ENCODE measurements at regions not wholly inside any gene's neighbourhood (a gene's known extent, or its start where the extent isn't known, plus 50 kb on each side); places are given as distances from the start of the nearest gene placed in this dataset.

DNA sequence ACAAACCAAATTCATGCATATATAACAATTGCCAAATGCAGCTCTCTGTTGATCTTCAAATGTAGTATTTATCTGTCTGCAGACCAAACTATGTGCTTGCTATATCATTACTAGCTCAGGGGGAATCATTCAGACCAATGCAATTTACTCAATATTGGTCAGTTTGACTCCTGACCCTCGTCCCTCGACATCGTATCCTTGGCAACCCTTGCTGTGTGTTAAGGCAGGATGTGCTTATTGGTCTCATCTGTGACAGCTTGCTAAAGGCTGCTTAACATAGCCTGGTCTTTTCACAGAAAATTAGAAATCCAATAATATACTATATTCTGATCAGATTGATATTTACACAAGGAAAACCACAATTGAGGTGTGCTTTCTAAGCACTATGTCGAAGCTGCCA lies 747.1 kb downstream of the GALR1 start:
- DNase-seq = no peak
- Histone ChIP-seq H3K27ac (ENCODE audit: low read depth in 1 of 2, low read length in 2 of 2) (no peak overlapping the region), H3K36me3 (ENCODE audit: control insufficient read depth in 1 of 2, insufficient read depth in 2 of 2, low read length in 1 of 2) (no peaks in the 10 kb centered on the region), H3K4me3 (ENCODE audit: low read length in 2 of 2) (no peak overlapping the region), H3K9me3 (ENCODE audit: control insufficient read depth, low read length) (no peaks in the 10 kb centered on the region), H3K4me1 (ENCODE audit: control insufficient read depth in 1 of 2, insufficient read depth in 2 of 2, low read length in 2 of 2) (no peaks in the 10 kb centered on the region), H3K27me3 (ENCODE audit: control insufficient read depth in 1 of 2, insufficient read depth in 2 of 2, low read length in 1 of 2) (no peaks in the 10 kb centered on the region)
- 55 to 63% methylated on average over 4 of the region's 4 CpGs for WGBS, 2 donors
- intact Hi-C loops (cut with DNase I) = no loop called here
- ATAC-seq (ENCODE audit: low FRiP score) = no peak

DNA sequence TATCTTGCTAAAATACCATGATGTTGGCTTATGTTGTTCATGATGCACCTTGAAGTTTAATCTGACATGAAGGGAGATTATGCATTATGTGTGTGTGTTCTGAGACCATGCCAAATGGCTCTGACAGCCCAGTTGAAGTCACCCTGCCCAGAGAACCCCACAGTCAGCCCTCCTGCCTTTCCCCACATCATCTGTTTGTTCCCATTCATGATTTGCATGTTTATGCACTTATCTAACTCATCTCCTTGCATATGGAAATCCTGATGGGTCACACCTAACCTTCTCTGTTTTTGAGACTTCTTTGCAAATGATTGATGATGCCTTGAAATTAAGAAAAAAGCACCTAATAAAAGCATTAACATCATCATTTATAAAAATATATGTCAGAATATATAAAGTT lies 752.2 kb downstream of the GALR1 start:
- H3K9me3 ChIP-seq (ENCODE audit: control insufficient read depth, low read length) = no peaks in the 10 kb centered on the region
- H3K4me1 ChIP-seq (ENCODE audit: control insufficient read depth in 1 of 2, insufficient read depth in 2 of 2, low read length in 2 of 2) = no peaks in the 10 kb centered on the region
- intact Hi-C loops (cut with DNase I) = no loop called here
- DNase-seq (no peak), ATAC-seq (ENCODE audit: low FRiP score) (no peak)
- H3K27me3 ChIP-seq (ENCODE audit: control insufficient read depth in 1 of 2, insufficient read depth in 2 of 2, low read length in 1 of 2) = peaks cover 0 to 1% of the 10 kb centered on the region in 2 donors
- H3K27ac ChIP-seq (ENCODE audit: low read depth in 1 of 2, low read length in 2 of 2) = no peak overlapping the region
- H3K4me3 ChIP-seq (ENCODE audit: low read length in 2 of 2) = no peak overlapping the region
- no peaks in the 10 kb centered on the region for H3K36me3 ChIP-seq (ENCODE audit: control insufficient read depth in 1 of 2, insufficient read depth in 2 of 2, low read length in 1 of 2)

DNA sequence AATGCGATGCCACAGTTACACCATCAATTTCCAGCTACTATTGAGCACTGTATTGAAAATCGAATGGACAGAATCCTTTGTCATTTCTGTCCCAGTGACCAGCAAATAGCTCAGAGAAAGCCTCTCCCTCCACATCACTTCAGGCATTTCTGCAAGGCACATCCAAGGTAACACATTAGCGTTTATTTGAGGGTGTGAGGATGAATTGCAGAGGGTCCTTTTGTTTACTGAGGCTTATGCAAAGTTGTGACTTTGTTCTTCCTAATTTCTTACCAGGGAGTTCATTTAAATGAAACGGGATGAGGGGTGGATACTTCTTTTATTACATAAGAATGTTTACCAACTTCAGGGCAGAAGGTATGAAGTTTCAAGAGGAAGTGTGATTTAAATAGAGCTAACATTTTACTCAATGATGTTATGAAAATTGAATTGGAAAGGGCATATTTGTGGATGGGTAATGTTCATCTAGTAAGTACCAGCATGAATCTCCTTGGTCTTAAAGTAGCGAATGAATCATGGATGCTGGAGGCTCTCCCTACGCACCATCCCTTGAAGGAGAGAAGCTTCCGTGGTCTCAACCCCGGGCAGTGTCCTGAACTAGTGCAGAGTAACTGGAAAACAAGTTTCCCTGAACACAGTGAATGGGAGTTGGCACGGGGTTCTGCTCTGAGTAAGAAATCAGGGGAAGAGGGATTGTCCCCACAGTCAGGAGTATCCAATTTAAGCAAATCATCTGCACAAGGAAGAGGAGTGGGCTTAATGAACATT lies 756.5 kb downstream of the GALR1 start:
- WGBS, 2 donors = 16 to 17% methylated on average over 9 of the region's 9 CpGs
- intact Hi-C loops (cut with DNase I) = no loop called here
- Histone ChIP-seq H3K27ac (ENCODE audit: low read depth in 1 of 2, low read length in 2 of 2) (no peak overlapping the region), H3K9me3 (ENCODE audit: control insufficient read depth, low read length) (no peaks in the 10 kb centered on the region), H3K36me3 (ENCODE audit: control insufficient read depth in 1 of 2, insufficient read depth in 2 of 2, low read length in 1 of 2) (no peaks in the 10 kb centered on the region), H3K27me3 (ENCODE audit: control insufficient read depth in 1 of 2, insufficient read depth in 2 of 2, low read length in 1 of 2) (peaks cover 0 to 1% of the 10 kb centered on the region in 2 donors), H3K4me1 (ENCODE audit: control insufficient read depth in 1 of 2, insufficient read depth in 2 of 2, low read length in 2 of 2) (no peaks in the 10 kb centered on the region), H3K4me3 (ENCODE audit: low read length in 2 of 2) (no peak overlapping the region)
- ATAC-seq (ENCODE audit: low FRiP score) (no peak), DNase-seq (no peak)

DNA sequence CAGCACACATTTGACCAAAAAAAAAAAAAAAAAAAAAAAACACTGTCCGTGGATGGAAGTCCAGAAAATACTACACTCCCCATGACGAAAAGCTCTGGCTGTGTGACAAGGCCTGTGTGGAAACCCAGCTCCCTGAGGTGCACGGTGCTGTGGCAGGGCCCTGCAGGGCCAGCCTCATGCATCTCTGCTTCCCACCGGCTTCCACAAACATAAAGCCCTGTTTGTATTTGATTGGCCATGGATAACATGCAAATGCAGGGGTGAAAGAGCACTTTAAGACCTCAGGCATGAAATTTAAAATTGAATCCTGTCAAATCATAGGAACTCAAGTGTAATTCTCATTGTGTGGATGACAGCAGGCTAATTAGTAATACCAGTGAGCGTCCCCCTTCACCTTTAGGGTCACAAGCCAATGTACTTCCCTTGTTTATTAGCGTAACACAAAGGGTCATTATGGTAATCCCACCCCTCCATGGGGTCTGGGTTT lies 757.2 kb downstream of the GALR1 start:
- WGBS, 2 donors = 14 to 16% methylated on average over 6 of the region's 6 CpGs

DNA sequence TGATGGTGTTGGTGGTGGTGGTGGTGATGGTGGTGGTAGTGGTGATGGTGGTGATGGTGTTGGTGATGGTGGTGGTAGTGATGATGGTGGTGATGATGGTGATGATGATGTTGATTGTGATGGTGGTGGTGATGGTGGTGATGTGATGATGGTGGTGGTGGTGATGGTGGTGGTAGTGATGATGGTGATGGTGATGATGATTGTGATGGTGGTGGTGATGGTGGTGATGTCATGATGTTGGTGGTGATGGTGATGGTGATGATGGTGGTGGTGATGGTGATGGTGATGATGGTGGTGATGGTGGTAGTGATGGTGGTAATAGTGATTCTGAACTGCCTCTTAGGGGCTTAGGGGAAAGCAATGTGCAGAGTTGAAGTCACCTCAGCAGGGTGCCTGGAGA lies 760.7 kb downstream of the GALR1 start:
- no peaks in the 10 kb centered on the region for H3K9me3 ChIP-seq (ENCODE audit: control insufficient read depth, low read length)
- no peak overlapping the region for H3K4me3 ChIP-seq (ENCODE audit: low read length in 2 of 2)
- intact Hi-C loops (cut with DNase I) = no loop called here
- no peak for ATAC-seq (ENCODE audit: low FRiP score)
- no peak overlapping the region for H3K27ac ChIP-seq (ENCODE audit: low read depth in 1 of 2, low read length in 2 of 2)
- H3K36me3 ChIP-seq (ENCODE audit: control insufficient read depth in 1 of 2, insufficient read depth in 2 of 2, low read length in 1 of 2) = no peaks in the 10 kb centered on the region
- no peaks in the 10 kb centered on the region for H3K4me1 ChIP-seq (ENCODE audit: control insufficient read depth in 1 of 2, insufficient read depth in 2 of 2, low read length in 2 of 2)
- DNase-seq = no peak
- peaks cover 0 to 1% of the 10 kb centered on the region in 2 donors for H3K27me3 ChIP-seq (ENCODE audit: control insufficient read depth in 1 of 2, insufficient read depth in 2 of 2, low read length in 1 of 2)

More for the DNA sequence above, 757.2 kb downstream of the GALR1 start:
- H3K36me3 ChIP-seq (ENCODE audit: control insufficient read depth in 1 of 2, insufficient read depth in 2 of 2, low read length in 1 of 2) = no peaks in the 10 kb centered on the region
- ATAC-seq (ENCODE audit: low FRiP score) = no peak
- intact Hi-C loops (cut with DNase I) = no loop called here
- no peaks in the 10 kb centered on the region for H3K9me3 ChIP-seq (ENCODE audit: control insufficient read depth, low read length)
- peaks cover 0 to 1% of the 10 kb centered on the region in 2 donors for H3K27me3 ChIP-seq (ENCODE audit: control insufficient read depth in 1 of 2, insufficient read depth in 2 of 2, low read length in 1 of 2)
- H3K4me1 ChIP-seq (ENCODE audit: control insufficient read depth in 1 of 2, insufficient read depth in 2 of 2, low read length in 2 of 2) = no peaks in the 10 kb centered on the region
- DNase-seq = no peak
- H3K4me3 ChIP-seq (ENCODE audit: low read length in 2 of 2) = no peak overlapping the region
- no peak overlapping the region for H3K27ac ChIP-seq (ENCODE audit: low read depth in 1 of 2, low read length in 2 of 2)

DNA sequence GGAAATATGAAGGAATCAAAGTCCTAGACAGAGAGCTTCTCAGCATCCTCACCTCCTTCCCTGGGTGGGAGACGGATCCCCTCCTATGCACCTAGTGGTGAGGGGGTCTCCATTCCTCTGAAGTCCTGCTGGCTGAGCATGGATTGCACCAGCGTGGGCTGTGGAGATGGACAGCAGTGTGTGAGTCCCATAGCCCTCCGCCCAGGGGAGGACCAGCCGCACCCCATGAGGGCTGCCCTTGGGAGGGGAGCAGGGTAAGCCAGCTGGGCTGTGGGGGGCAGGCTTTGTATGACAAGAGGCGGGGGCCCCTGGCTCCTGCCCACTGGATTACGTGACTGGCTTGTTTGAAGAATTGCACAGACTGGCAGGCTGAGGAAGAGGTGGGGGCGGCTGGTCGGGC lies 768.2 kb downstream of the GALR1 start:
- 80 to 82% methylated on average over 8 of the region's 8 CpGs for WGBS, 2 donors
- H3K27ac ChIP-seq (ENCODE audit: low read depth in 1 of 2, low read length in 2 of 2) = no peak overlapping the region

DNA sequence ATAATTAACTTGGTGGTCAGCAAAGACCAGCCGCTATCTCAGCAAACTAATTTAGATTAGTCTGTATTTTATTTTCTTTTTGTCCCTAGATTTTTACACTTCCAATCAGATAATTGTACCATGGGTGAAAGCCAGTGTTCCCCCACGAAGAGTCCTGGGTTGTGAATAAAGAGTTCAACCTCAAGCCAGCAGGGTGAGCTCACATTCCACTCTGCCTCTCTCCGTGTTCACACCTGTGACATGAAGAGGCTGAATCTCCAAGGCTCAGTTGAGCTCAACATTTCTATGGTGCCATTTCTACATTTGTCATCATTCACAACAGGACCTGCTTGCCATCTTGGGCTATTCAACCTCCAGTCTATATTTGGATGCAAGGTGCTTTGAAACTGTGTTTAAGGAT lies 771.5 kb downstream of the GALR1 start:
- Histone ChIP-seq H3K36me3 (ENCODE audit: control insufficient read depth in 1 of 2, insufficient read depth in 2 of 2, low read length in 1 of 2) (no peaks in the 10 kb centered on the region), H3K4me1 (ENCODE audit: control insufficient read depth in 1 of 2, insufficient read depth in 2 of 2, low read length in 2 of 2) (no peaks in the 10 kb centered on the region), H3K27ac (ENCODE audit: low read depth in 1 of 2, low read length in 2 of 2) (no peak overlapping the region), H3K4me3 (ENCODE audit: low read length in 2 of 2) (no peak overlapping the region), H3K27me3 (ENCODE audit: control insufficient read depth in 1 of 2, insufficient read depth in 2 of 2, low read length in 1 of 2) (no peaks in the 10 kb centered on the region), H3K9me3 (ENCODE audit: control insufficient read depth, low read length) (peaks cover 3% of the 10 kb centered on the region)
- 57 to 61% methylated on average over 3 of the region's 3 CpGs for WGBS, 2 donors
- DNase-seq (no peak), ATAC-seq (ENCODE audit: low FRiP score) (no peak)
- intact Hi-C loops (cut with DNase I) = no loop called here

More for the DNA sequence above, 768.2 kb downstream of the GALR1 start:
- Histone ChIP-seq H3K9me3 (ENCODE audit: control insufficient read depth, low read length) (peaks cover 3% of the 10 kb centered on the region), H3K4me3 (ENCODE audit: low read length in 2 of 2) (no peak overlapping the region), H3K4me1 (ENCODE audit: control insufficient read depth in 1 of 2, insufficient read depth in 2 of 2, low read length in 2 of 2) (no peaks in the 10 kb centered on the region), H3K36me3 (ENCODE audit: control insufficient read depth in 1 of 2, insufficient read depth in 2 of 2, low read length in 1 of 2) (no peaks in the 10 kb centered on the region), H3K27me3 (ENCODE audit: control insufficient read depth in 1 of 2, insufficient read depth in 2 of 2, low read length in 1 of 2) (no peaks in the 10 kb centered on the region)
- no peak for ATAC-seq (ENCODE audit: low FRiP score)
- DNase-seq = no peak
- intact Hi-C loops (cut with DNase I) = no loop called here

DNA sequence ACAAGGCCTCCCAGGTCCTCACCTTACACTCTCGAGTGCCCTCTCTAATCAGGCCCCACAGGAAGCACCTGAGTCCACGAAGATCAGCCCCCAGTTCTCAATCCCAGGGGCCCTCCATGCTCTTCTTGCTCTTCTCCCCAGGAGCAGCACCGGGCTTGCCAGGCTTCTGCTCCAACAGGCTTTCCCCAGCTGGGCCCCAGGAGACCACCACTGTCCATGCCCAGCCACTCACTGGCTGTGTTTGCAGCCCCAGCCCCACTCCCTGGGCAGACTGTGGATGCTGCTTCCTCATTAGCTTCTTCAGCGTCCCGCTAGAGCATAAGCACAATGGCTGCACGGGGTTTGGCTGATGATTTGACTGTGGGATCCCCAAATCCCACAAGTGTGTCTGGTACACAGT lies 781.9 kb downstream of the GALR1 start:
- Histone ChIP-seq H3K4me3 (ENCODE audit: low read length in 2 of 2) (no peak overlapping the region), H3K36me3 (ENCODE audit: control insufficient read depth in 1 of 2, insufficient read depth in 2 of 2, low read length in 1 of 2) (no peaks in the 10 kb centered on the region), H3K27me3 (ENCODE audit: control insufficient read depth in 1 of 2, insufficient read depth in 2 of 2, low read length in 1 of 2) (no peaks in the 10 kb centered on the region), H3K9me3 (ENCODE audit: control insufficient read depth, low read length) (peaks cover 1% of the 10 kb centered on the region), H3K4me1 (ENCODE audit: control insufficient read depth in 1 of 2, insufficient read depth in 2 of 2, low read length in 2 of 2) (no peaks in the 10 kb centered on the region), H3K27ac (ENCODE audit: low read depth in 1 of 2, low read length in 2 of 2) (no peak overlapping the region)
- DNase-seq = no peak
- no peak for ATAC-seq (ENCODE audit: low FRiP score)
- 63 to 66% methylated on average over 6 of the region's 6 CpGs for WGBS, 2 donors
- intact Hi-C loops (cut with DNase I) = no loop called here

DNA sequence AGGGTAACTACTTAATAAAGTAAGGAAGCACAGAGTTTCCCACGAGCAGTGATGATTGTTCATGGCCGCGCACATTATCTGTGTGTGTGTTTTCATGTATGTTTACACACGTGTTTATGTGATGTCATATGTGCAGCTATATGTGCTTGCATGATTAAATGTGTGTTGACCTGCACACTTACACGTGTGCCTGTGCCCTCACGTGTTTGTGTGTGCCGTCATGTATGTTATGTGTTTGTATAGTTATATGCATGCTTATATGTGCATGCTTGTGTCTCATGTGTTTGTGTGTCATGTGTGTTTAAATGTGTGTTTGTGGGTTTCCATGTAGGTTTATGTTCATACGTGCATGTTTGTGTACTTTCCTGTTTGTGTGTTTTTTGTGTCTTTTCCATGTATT lies 782.3 kb downstream of the GALR1 start:
- intact Hi-C loops (cut with DNase I) = no loop called here
- H3K27me3 ChIP-seq (ENCODE audit: control insufficient read depth in 1 of 2, insufficient read depth in 2 of 2, low read length in 1 of 2) = no peaks in the 10 kb centered on the region
- peaks cover 1% of the 10 kb centered on the region for H3K9me3 ChIP-seq (ENCODE audit: control insufficient read depth, low read length)
- ATAC-seq (ENCODE audit: low FRiP score) (no peak), DNase-seq (no peak)
- no peaks in the 10 kb centered on the region for H3K36me3 ChIP-seq (ENCODE audit: control insufficient read depth in 1 of 2, insufficient read depth in 2 of 2, low read length in 1 of 2)
- no peak overlapping the region for H3K4me3 ChIP-seq (ENCODE audit: low read length in 2 of 2)
- WGBS, 2 donors = 87 to 88% methylated on average over 8 of the region's 8 CpGs
- H3K4me1 ChIP-seq (ENCODE audit: control insufficient read depth in 1 of 2, insufficient read depth in 2 of 2, low read length in 2 of 2) = no peaks in the 10 kb centered on the region
- H3K27ac ChIP-seq (ENCODE audit: low read depth in 1 of 2, low read length in 2 of 2) = no peak overlapping the region

Data from aorta (tissue), 5 donors.